Esophagus squamous epithelium (tissue), 5 donors: ENCODE measurements at regions not wholly inside any gene's neighbourhood (a gene's known extent, or its start where the extent isn't known, plus 50 kb on each side); places are given as distances from the start of the nearest gene placed in this dataset.

ENCODE experiments used
- DNase-seq: peaks from one replicate; lab custom pipeline; 2025; lab: John Stamatoyannopoulos, UW
- H3K27ac ChIP-seq, 4 donors: fragments of 200-600 bp; sonication (generic); one replicate each; pipeline ENCODE4 v1.5.1; 2016 to 2019; ENCODE audit warnings: mild to moderate bottlenecking in 1 of 4
- H3K27me3 ChIP-seq, 4 donors: fragments of 200-600 bp; sonication (generic); 1 replicate in 3 of 4; 2 replicates in 1 of 4; pipeline versions ENCODE4 v1.5.1 to v1.6.0; 2017 to 2021; ENCODE audit warnings: antibody characterized with exemption in 1 of 4
- H3K36me3 ChIP-seq, 3 donors: fragments of 200-600 bp; sonication (generic); one replicate each; pipeline ENCODE4 v1.5.1; 2016 to 2019
- H3K4me1 ChIP-seq, 3 donors: fragments of 200-600 bp; sonication (generic); one replicate each; pipeline ENCODE4 v1.5.1; 2017 to 2019
- H3K4me3 ChIP-seq, 4 donors: fragments of 200-600 bp; sonication (generic); 1 replicate in 3 of 4; 2 replicates in 1 of 4; pipeline ENCODE4 v1.5.1; 2016 to 2019; ENCODE audit warnings: mild to moderate bottlenecking in 2 of 4, moderate library complexity in 1 of 4
- H3K9me3 ChIP-seq, 3 donors: fragments of 200-600 bp; sonication (generic); one replicate each; pipeline ENCODE4 v1.5.1; 2016 to 2019
- POLR2A ChIP-seq, 4 donors: fragments of 450-650 bp; IDR thresholded peaks; one replicate each; pipeline ENCODE4 v1.6.1; 2017; ENCODE audit warnings: antibody characterized with exemption in 4 of 4, mild to moderate bottlenecking in 4 of 4, moderate library complexity in 3 of 4
- WGBS, 2 donors: methylation state at CpG; one replicate each; pipeline ENCODE4 v1.1.5; 2018; 5-methylcytosine and 5-hydroxymethylcytosine counted together
- intact Hi-C: fragments of 100-400 bp; cut with DNase I; formaldehyde crosslinking; loops from one replicate; pipeline ENCODE4 v1.15.0; 2022
- TF ChIP-seq, protein P1 (sequence below), 6 experiments: fragments of 450-650 bp in 4 of 6; fragments of 200-600 bp in 2 of 6; sonication (generic) in 2 of 6; IDR thresholded peaks; one replicate each; pipeline ENCODE4 v1.5.1; 2016 to 2019; ENCODE audit warnings: antibody characterized with exemption in 6 of 6, mild to moderate bottlenecking in 4 of 6, moderate library complexity in 4 of 6
- donor health status: DM: yes; HTN: yes; CAD: no.

DNA sequence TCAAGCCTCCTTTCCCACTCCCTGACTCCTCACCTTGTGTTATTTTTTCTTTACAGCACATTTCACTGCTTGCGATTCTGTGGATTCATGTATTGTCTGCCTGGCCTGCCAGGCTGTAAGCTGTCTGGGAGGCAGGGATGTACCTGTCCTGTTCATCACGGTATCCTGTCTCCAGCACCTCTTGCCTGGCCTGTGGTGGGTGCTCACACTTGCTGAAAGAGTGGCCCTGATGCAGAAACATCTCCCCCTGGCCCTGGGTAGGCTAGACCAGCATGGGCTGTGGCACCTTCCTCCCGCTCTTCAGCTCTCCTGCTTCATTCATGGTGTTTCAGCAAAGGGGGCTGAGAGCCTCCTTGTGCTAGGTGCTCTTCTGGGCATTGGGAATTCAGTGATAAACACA is 60.1 kb upstream of the KCNG1 start:
- H3K27ac ChIP-seq, result no peak overlapping the region
- no peak for DNase-seq
- H3K9me3 ChIP-seq, result no peaks in the 10 kb centered on the region
- peaks cover 0 to 57% (median 0%) of the 10 kb centered on the region in 4 donors for H3K27me3 ChIP-seq
- H3K4me3 ChIP-seq, result no peak overlapping the region
- TF ChIP-seq POLR2A (IDR thresholded peaks at IDR 0.05), result no peak
- H3K36me3 ChIP-seq, result no peaks in the 10 kb centered on the region
- peaks cover 0 to 1% (median 0%) of the 10 kb centered on the region in 3 donors for H3K4me1 ChIP-seq
- intact Hi-C loops, result no loop called here
- WGBS, 2 donors, result 86 to 90% methylated on average over 3 of the region's 3 CpGs

DNA sequence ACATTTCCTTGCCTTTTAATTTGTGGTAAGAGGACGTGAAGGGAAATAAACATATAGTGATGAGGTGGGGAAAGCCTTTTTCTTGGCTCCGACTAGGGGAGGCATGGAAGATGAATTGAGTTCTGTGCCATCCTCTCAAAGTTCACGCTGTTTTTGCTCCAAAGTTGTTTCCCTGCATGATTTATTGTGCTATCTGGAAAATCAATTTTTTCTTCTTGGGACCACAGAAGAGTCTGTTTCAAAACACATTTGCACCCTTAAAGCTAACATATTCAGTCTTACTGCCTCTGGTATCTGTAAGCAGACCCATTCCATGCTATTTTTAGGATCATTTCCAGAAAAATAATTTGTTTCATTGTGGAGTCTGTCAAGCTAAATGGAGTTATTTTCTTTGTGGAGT is 57.6 kb upstream of the KCNG1 start:
- Histone ChIP-seq H3K4me3 (no peak overlapping the region), H3K9me3 (no peaks in the 10 kb centered on the region), H3K27me3 (peaks cover 0 to 42% (median 0%) of the 10 kb centered on the region in 4 donors), H3K4me1 (peaks cover 0 to 16% (median 3%) of the 10 kb centered on the region in 3 donors), H3K27ac (no peak overlapping the region), H3K36me3 (no peaks in the 10 kb centered on the region)
- TF ChIP-seq POLR2A (IDR thresholded peaks at IDR 0.05), result no peak
- TF ChIP-seq, protein P1, sequence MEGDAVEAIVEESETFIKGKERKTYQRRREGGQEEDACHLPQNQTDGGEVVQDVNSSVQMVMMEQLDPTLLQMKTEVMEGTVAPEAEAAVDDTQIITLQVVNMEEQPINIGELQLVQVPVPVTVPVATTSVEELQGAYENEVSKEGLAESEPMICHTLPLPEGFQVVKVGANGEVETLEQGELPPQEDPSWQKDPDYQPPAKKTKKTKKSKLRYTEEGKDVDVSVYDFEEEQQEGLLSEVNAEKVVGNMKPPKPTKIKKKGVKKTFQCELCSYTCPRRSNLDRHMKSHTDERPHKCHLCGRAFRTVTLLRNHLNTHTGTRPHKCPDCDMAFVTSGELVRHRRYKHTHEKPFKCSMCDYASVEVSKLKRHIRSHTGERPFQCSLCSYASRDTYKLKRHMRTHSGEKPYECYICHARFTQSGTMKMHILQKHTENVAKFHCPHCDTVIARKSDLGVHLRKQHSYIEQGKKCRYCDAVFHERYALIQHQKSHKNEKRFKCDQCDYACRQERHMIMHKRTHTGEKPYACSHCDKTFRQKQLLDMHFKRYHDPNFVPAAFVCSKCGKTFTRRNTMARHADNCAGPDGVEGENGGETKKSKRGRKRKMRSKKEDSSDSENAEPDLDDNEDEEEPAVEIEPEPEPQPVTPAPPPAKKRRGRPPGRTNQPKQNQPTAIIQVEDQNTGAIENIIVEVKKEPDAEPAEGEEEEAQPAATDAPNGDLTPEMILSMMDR (IDR thresholded peaks at IDR 0.05), result no peak
- WGBS, 2 donors, result 22 to 47% methylated on average over 3 of the region's 3 CpGs
- no peak for DNase-seq
- intact Hi-C loops, result no loop called here

DNA sequence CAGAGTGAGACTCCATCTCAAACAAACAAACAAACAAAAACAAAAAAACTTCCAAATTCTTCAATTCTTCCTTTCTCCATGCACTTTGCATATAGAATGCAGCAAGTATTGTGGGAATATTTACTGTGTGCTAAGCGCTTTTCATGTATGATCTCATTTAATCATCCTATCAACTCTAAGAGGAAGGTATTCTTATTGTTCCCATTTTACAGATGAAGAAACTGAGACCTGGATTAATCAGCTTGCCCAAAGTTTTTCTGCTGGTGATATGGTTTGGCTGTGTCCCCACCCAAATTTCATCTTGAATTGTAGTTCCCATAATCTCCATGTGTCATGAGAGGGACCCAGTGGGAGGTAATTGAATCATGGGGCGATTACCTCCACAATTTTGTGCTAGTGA is 56.6 kb upstream of the KCNG1 start:
- H3K27ac ChIP-seq, result no peak overlapping the region
- H3K4me3 ChIP-seq, result no peak overlapping the region
- no peak for DNase-seq
- H3K4me1 ChIP-seq, result peaks cover 0 to 16% (median 3%) of the 10 kb centered on the region in 3 donors
- H3K9me3 ChIP-seq, result no peaks in the 10 kb centered on the region
- intact Hi-C loops, result no loop called here
- 100% methylated on average over 1 to 2 of the region's 2 CpGs for WGBS, 2 donors
- H3K36me3 ChIP-seq, result no peaks in the 10 kb centered on the region
- TF ChIP-seq, protein P1 (IDR thresholded peaks at IDR 0.05), result no peak
- TF ChIP-seq POLR2A (IDR thresholded peaks at IDR 0.05), result no peak
- peaks cover 0 to 33% (median 0%) of the 10 kb centered on the region in 4 donors for H3K27me3 ChIP-seq

GRCh38 chr20:51077686-51078060 is 54.8 kb upstream of the KCNG1 start:
- intact Hi-C loops, result no loop called here
- no peak for TF ChIP-seq POLR2A (IDR thresholded peaks at IDR 0.05)
- TF ChIP-seq, protein P1 (IDR thresholded peaks at IDR 0.05), result no peak
- Histone ChIP-seq H3K4me3 (no peak overlapping the region), H3K27me3 (peaks cover 0 to 21% (median 0%) of the 10 kb centered on the region in 4 donors), H3K27ac (no peak overlapping the region), H3K4me1 (peaks cover 0 to 16% (median 3%) of the 10 kb centered on the region in 3 donors), H3K36me3 (no peaks in the 10 kb centered on the region), H3K9me3 (no peaks in the 10 kb centered on the region)
- no peak for DNase-seq
- 9 to 11% methylated on average over 8 of the region's 8 CpGs for whole genome bisulfite sequencing, 2 donors

- peaks cover 0 to 22% (median 0%) of the 10 kb centered on the region in 4 donors for H3K27me3 ChIP-seq
- 30 to 36% methylated on average over 7 to 8 of the region's 11 CpGs for WGBS, 2 donors
- no peak for DNase-seq
Observed at GRCh38 chr20:51076786-51077685, 54.1 kb upstream of the KCNG1 start.

More at GRCh38 chr20:51076786-51077685, 54.1 kb upstream of the KCNG1 start:
- H3K9me3 ChIP-seq, result no peaks in the 10 kb centered on the region
- peaks cover 0 to 16% (median 3%) of the 10 kb centered on the region in 3 donors for H3K4me1 ChIP-seq
- no peak overlapping the region for H3K4me3 ChIP-seq
- intact Hi-C loops, result no loop called here
- TF ChIP-seq, protein P1 (IDR thresholded peaks at IDR 0.05), result no peak
- no peak for TF ChIP-seq POLR2A (IDR thresholded peaks at IDR 0.05)
- H3K36me3 ChIP-seq, result no peaks in the 10 kb centered on the region
- H3K27ac ChIP-seq, result no peak overlapping the region
